OCI-LY1 (cell line): ENCODE measurements at regions not wholly inside any gene's neighbourhood (a gene's known extent, or its start where the extent isn't known, plus 50 kb on each side); places are given as distances from the start of the nearest gene placed in this dataset.

Experiments
- H2AFZ ChIP-seq: fragments of 200-600 bp; sonication (generic), shearing (Covaris generic); 2 replicates; pipeline ENCODE4 v1.6.0; 2014; ENCODE audit warnings: antibody characterized with exemption, mild to moderate bottlenecking, low read length
- H3F3A ChIP-seq: fragments of 200-600 bp; sonication (generic), shearing (Covaris generic); 2 replicates; pipeline ENCODE4 v1.6.0; 2014; ENCODE audit warnings: mild to moderate bottlenecking, antibody characterized with exemption, low read length, moderate library complexity; ENCODE audit not compliant: insufficient read depth
- H3K27ac ChIP-seq: fragments of 200-600 bp; sonication (generic); 2 replicates; pipeline ENCODE4 v1.5.1; 2014; ENCODE audit warnings: low read length, mixed run types, mild to moderate bottlenecking, low read depth; ENCODE audit not compliant: poor library complexity, severe bottlenecking
- H3K27me3 ChIP-seq: fragments of 200-600 bp; sonication (generic); 2 replicates; pipeline ENCODE4 v1.6.0; 2014; ENCODE audit warnings: antibody characterized with exemption, mild to moderate bottlenecking, low read length, moderate library complexity; ENCODE audit not compliant: insufficient read depth
- H3K36me3 ChIP-seq: fragments of 200-600 bp; sonication (generic); 2 replicates; pipeline ENCODE4 v1.6.1; 2014; ENCODE audit warnings: mild to moderate bottlenecking, antibody characterized with exemption, low read length, moderate library complexity, mixed read lengths; ENCODE audit not compliant: insufficient read depth
- H3K4me1 ChIP-seq: fragments of 200-600 bp; sonication (generic); 2 replicates; pipeline ENCODE4 v1.5.1; 2014; ENCODE audit warnings: mild to moderate bottlenecking, low read length, moderate library complexity; ENCODE audit not compliant: insufficient read depth, severe bottlenecking
- H3K4me2 ChIP-seq: fragments of 200-600 bp; sonication (generic), shearing (Covaris generic); 2 replicates; pipeline ENCODE4 v1.6.1; 2014; ENCODE audit warnings: low read length
- H3K4me3 ChIP-seq: fragments of 200-600 bp; sonication (generic); 2 replicates; pipeline ENCODE4 v1.5.1; 2014; ENCODE audit warnings: low read length, low read depth, mild to moderate bottlenecking, mixed read lengths; ENCODE audit not compliant: poor library complexity, severe bottlenecking
- H3K79me2 ChIP-seq: fragments of 200-600 bp; shearing (Covaris generic); 2 replicates; pipeline ENCODE4 v1.6.1; 2016; ENCODE audit warnings: mixed run types, low read length, mixed read lengths; ENCODE audit not compliant: insufficient read depth
- H3K9ac ChIP-seq: fragments of 200-600 bp; sonication (generic), shearing (Covaris generic); 2 replicates; pipeline ENCODE4 v1.6.1; 2014; ENCODE audit warnings: mild to moderate bottlenecking, low read length, mixed read lengths
- H3K9me2 ChIP-seq: fragments of 200-600 bp; sonication (generic), shearing (Covaris generic); 2 replicates; pipeline ENCODE4 v1.6.1; 2014; ENCODE audit warnings: low read depth, mild to moderate bottlenecking, low read length, mixed read lengths
- H3K9me3 ChIP-seq: fragments of 200-600 bp; shearing (Covaris generic); 2 replicates; pipeline ENCODE4 v1.6.1; 2014; ENCODE audit warnings: low read length, mixed read lengths
- H4K20me1 ChIP-seq: fragments of 200-600 bp; sonication (generic), shearing (Covaris generic); 2 replicates; pipeline ENCODE4 v1.6.0; 2016; ENCODE audit warnings: mild to moderate bottlenecking, low read length; ENCODE audit not compliant: insufficient read depth
- EZH2 ChIP-seq: fragments of 200-600 bp; sonication (generic), shearing (Covaris generic); IDR thresholded peaks from 2 replicates; pipeline ENCODE4 v1.8.0; 2017; ENCODE audit warnings: borderline replicate concordance, mixed run types, mild to moderate bottlenecking, antibody characterized with exemption, low read length, moderate library complexity, mixed read lengths
- TF ChIP-seq, protein P1 (sequence below): fragments of 200-600 bp; sonication (generic), shearing (Covaris generic); IDR thresholded peaks from 2 replicates; pipeline ENCODE4 v1.5.1; 2017; ENCODE audit warnings: mild to moderate bottlenecking, antibody characterized with exemption, low read length, moderate library complexity, mixed read lengths

DNA sequence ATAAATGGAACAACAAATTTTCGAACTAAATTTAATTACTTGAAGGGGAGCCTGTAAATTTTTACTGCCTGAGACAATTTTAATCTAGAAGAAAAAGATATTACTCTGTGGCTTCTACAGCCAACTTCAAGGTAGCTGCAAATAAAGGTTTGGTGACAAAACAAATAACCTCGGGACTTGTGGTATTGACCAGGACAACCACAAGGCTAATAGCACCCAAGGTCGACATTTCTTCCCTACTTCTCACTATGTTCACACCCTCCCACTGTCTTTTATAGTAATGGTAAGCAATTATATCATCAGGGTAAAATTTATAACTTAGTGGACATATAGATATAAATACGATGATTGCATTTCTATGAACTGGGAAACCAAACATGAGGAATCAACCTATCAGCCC lies 67.9 kb upstream of the SPINK5 start:
- Histone ChIP-seq H3K4me2 (no peak overlapping the region), H3K9me2 (no peaks in the 10 kb centered on the region), H3K79me2 (no peaks in the 10 kb centered on the region), H3K9me3 (no peaks in the 10 kb centered on the region), H3K36me3 (no peaks in the 10 kb centered on the region), H3K9ac (no peak overlapping the region), H3K4me1 (no peaks in the 10 kb centered on the region), H3K27ac (no peak overlapping the region), H3K4me3 (no peak overlapping the region), H4K20me1 (no peaks in the 10 kb centered on the region), H2AFZ (no peak overlapping the region), H3F3A (no peaks in the 10 kb centered on the region), H3K27me3 (no peaks in the 10 kb centered on the region)
- no peak for TF ChIP-seq EZH2
- TF ChIP-seq, protein P1, sequence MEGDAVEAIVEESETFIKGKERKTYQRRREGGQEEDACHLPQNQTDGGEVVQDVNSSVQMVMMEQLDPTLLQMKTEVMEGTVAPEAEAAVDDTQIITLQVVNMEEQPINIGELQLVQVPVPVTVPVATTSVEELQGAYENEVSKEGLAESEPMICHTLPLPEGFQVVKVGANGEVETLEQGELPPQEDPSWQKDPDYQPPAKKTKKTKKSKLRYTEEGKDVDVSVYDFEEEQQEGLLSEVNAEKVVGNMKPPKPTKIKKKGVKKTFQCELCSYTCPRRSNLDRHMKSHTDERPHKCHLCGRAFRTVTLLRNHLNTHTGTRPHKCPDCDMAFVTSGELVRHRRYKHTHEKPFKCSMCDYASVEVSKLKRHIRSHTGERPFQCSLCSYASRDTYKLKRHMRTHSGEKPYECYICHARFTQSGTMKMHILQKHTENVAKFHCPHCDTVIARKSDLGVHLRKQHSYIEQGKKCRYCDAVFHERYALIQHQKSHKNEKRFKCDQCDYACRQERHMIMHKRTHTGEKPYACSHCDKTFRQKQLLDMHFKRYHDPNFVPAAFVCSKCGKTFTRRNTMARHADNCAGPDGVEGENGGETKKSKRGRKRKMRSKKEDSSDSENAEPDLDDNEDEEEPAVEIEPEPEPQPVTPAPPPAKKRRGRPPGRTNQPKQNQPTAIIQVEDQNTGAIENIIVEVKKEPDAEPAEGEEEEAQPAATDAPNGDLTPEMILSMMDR: no peak

DNA sequence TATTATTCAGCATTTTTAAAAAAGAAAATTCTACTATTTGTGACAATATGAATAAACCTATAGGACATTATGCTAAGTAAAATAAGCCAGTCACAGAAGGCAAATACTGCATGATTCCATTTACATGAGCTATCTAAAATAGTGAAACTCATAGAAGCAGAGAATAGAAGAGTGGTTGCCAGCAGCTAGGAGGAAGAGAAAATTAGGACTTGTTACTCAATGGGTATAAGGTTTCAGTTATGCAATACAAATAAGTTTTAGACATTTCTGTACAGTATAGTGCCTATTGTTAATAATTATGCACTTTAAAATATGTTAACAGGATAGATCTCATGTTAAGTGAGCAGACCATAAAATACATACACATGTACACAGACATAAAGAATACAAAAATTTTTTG lies 73.8 kb upstream of the SPINK5 start:
- Histone ChIP-seq H3K9ac (no peak overlapping the region), H3K4me1 (no peaks in the 10 kb centered on the region), H3F3A (no peaks in the 10 kb centered on the region), H3K4me2 (no peak overlapping the region), H3K79me2 (no peaks in the 10 kb centered on the region), H3K27me3 (no peaks in the 10 kb centered on the region), H3K9me3 (no peaks in the 10 kb centered on the region), H3K9me2 (no peaks in the 10 kb centered on the region), H3K4me3 (no peak overlapping the region), H3K27ac (no peak overlapping the region), H2AFZ (no peak overlapping the region), H4K20me1 (no peaks in the 10 kb centered on the region), H3K36me3 (no peaks in the 10 kb centered on the region)
- TF ChIP-seq, protein P1: no peak
- no peak for TF ChIP-seq EZH2

DNA sequence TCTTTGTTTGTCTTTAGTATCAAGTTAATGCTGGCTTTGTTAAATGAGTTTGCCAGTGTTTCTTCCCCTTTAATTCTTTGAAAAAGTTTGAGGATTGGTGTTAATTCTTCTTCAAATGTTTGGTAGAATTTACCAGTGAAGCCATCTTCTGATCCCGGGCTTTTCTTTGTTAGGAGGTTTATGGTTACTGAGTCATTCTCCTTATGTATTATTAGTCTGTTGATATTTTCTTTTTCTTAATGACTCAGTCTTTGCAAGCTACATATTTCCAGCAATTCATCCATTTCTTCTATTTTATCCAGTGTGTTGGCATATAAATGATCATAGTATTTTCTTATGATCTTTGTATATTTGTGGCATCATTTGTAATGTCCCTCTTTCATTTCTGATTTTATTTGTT lies 74.5 kb upstream of the SPINK5 start:
- no peak overlapping the region for H3K9ac ChIP-seq
- no peak overlapping the region for H2AFZ ChIP-seq
- H3K9me3 ChIP-seq: no peaks in the 10 kb centered on the region
- H3K27me3 ChIP-seq: no peaks in the 10 kb centered on the region
- no peaks in the 10 kb centered on the region for H3K9me2 ChIP-seq
- H3K4me3 ChIP-seq: no peak overlapping the region
- no peaks in the 10 kb centered on the region for H3K36me3 ChIP-seq
- no peaks in the 10 kb centered on the region for H4K20me1 ChIP-seq
- H3K4me1 ChIP-seq: no peaks in the 10 kb centered on the region
- H3K4me2 ChIP-seq: no peak overlapping the region
- no peak overlapping the region for H3K27ac ChIP-seq
- TF ChIP-seq, protein P1: no peak
- no peak for TF ChIP-seq EZH2
- no peaks in the 10 kb centered on the region for H3F3A ChIP-seq
- no peaks in the 10 kb centered on the region for H3K79me2 ChIP-seq
